22Rv1 (cell line): ENCODE measurements at regions not wholly inside any gene's neighbourhood (a gene's known extent, or its start where the extent isn't known, plus 50 kb on each side); places are given as distances from the start of the nearest gene placed in this dataset.

Experiments used
- CTCF ChIP-seq: fragments of 450-650 bp; IDR thresholded peaks from 2 replicates; pipeline ENCODE4 v1.5.1; 2017; ENCODE audit warnings: mild to moderate bottlenecking
- ZFX ChIP-seq: fragments of 450-650 bp; IDR thresholded peaks from 2 replicates; pipeline ENCODE4 v1.6.1; 2017; ENCODE audit warnings: antibody characterized with exemption, borderline replicate concordance

GRCh38 chr3:124313621-124314020, 321.7 kb upstream of the ROPN1 start:
- TF ChIP-seq CTCF (no peak), ZFX (no peak)
